ENCODE measurements at regions not wholly inside any gene's neighbourhood (a gene's known extent, or its start where the extent isn't known, plus 50 kb on each side); places are given as distances from the start of the nearest gene placed in this dataset.
"Not testable (repeated sequence)": the region's sequence is repeated elsewhere in the genome, so short reads cannot be mapped to it uniquely, and the experiment has no call there.

DNA sequence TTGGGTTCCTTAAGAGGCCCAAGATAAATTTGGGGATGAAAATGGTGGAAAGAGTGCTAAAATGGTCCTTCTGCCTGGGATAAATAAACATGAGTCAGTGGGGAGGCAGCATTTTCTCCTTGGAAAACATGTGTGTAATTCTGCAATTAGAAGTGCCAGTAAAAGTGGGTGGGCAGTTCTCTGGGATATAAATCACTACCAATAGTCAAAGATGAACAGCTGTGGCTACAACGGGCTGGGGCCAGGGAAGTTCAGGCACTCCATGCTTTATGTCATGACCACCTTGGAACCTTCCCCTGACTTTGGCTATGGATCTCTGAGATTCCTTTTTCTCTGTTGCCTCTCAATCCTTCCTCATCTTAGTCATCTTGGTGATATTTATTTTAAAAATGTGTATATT is 56.5 kb upstream of the CYRIA start:
- DNase-seq (ENCODE audit: insufficient read length, low spot score) (no peak), FAIRE-seq (no peak)
- TF ChIP-seq POLR2A (IDR thresholded peaks at IDR 0.05; ENCODE audit: low read depth, low read length), result no peak

DNA sequence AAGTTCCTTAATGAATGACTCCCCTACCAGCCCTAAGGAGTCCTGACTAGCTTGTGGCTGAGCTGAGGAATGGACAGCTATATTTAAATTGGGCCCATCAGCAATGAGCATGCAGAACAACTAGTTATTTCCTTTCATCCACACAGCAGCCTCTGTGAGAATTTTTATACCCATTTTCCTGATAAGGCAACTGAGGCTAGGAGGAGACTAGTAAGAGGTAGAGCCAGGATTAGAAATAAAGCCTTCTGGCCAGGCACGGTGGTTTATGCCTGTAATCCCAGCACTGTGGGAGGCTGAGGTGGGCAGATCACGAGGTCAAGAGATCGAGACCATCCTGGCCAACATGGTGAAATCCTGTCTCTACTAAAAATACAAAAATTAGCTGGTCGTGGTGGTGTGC is 55.9 kb upstream of the CYRIA start:
- not testable (repeated sequence) for DNase-seq (ENCODE audit: insufficient read length, low spot score); FAIRE-seq

DNA sequence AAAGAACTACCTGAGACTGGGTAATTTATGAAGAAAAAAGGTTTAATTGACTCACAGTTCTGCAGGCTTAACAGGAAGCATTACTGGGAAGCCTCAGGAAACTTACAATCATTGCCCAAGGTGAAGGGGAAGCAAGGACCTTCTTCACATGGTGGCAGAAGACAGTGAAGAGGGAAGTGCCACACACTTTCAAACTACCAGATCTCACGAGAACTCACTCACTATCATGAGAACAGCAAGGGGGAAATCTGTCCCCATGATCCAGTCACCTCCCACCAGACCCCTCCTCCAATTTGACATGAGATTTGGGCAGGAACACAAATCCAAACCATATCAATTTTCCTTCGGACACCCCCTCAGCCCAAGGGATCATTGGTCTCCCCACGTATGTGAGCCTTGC is 55.1 kb upstream of the CYRIA start:
- DNase-seq (ENCODE audit: insufficient read length, low spot score); FAIRE-seq: not testable (repeated sequence)

DNA sequence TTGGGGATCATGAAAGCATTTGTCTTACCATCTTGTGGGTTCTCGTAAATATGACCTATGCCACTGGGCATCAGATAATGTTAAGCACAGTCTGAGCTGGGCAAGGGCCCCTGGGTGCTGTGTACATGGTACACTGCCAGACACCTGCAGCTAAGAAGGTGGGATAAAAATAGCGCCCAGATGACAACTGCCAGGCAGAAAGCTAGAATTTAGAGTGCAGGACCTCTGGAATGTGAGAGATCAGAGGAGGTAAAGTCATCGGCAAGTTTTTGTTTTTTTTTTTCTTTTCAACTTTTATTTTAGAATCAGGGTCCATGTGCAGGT is 53.8 kb upstream of the CYRIA start:
- DNase-seq (ENCODE audit: insufficient read length, low spot score), result no peak
- no peak for TF ChIP-seq POLR2A (IDR thresholded peaks at IDR 0.05; ENCODE audit: low read depth, low read length)
- FAIRE-seq, result no peak

DNA sequence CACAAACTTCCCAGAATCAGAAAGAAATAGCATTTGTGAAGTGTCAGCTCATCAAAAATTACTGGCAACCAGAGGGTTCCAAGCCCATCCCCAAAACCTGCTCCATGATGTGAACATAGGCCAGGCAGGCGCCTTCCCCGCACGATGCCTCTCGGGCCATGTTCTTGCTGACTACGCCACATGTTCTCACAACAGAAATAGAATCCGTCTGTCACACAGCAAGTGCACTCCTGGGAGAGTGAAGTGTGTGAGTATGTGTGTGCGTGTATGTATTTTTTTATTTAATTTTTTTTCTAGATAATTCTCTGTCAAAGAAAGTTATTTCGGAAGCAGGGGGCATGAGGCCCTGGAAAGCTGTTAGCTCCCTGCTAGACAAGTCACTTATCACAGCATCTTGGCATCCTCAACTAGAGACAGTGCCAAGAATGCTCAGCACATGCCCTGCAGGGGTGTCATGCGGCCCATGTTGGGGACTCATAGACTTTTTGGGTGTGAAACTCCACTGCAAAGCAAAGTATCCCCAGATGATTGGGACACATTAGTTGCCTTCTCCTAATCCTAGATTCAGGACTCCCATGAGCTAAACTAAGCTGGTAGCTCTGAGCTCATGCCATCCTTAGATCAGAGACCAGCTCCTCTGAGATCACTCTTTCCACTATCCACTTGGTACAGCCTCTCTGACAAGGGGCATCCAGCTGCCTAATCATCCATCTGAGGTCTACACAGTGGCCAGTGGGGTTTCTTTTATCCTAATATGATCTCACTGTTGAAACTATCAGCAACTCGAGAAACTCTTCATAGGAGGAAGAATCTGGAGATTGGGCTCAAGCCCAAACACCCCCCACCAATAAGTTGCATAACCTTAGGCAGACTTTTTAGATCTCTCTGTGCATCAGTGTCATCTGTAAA is 53.2 kb upstream of the CYRIA start:
- FAIRE-seq (no peak), DNase-seq (ENCODE audit: insufficient read length, low spot score) (no peak)
- TF ChIP-seq POLR2A (IDR thresholded peaks at IDR 0.05; ENCODE audit: low read depth, low read length), result no peak

DNA sequence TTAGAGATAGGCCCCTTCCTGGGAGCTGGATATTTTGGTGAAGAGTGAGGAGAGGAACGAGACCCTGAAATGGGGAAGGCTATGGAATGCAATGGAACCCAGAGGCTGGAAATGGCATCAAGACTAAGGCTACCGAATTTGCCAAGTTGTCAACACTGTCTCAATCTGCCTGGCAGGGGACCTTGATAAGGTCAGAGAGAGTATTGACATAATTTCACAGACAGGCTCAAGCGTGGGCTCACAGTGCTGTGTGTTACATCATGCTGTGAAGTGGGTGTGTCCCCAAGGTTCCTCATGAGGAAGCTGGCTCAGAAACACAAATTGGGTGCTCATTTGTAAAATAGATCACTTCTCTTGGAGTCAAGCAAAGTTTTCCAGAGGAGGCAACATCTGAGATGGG is 51.8 kb upstream of the CYRIA start:
- DNase-seq (ENCODE audit: insufficient read length, low spot score) (no peak), FAIRE-seq (no peak)
- no peak for TF ChIP-seq POLR2A (IDR thresholded peaks at IDR 0.05; ENCODE audit: low read depth, low read length)

DNA sequence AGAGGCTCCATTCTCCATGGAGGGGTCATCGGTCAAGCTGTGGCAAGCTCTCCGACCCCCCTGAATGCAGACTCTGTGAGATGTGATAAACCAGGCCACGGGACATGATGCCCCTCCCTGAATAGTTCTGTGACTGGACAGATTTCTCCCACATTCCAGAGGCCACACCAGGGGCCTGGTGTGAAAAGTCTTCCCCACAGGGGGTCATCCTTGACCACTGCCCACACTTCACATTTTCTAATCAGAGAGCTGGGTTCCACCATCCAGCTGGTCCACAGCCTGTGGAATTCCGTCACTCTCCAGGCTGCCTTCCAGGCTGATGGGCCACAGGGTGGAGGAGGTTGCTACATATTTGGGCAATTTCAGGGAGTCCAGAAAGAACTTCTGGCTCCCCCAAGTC is 51.3 kb upstream of the CYRIA start:
- no peak for FAIRE-seq
- no peak for DNase-seq (ENCODE audit: insufficient read length, low spot score)
- TF ChIP-seq POLR2A (IDR thresholded peaks at IDR 0.05; ENCODE audit: low read depth, low read length), result no peak

DNA sequence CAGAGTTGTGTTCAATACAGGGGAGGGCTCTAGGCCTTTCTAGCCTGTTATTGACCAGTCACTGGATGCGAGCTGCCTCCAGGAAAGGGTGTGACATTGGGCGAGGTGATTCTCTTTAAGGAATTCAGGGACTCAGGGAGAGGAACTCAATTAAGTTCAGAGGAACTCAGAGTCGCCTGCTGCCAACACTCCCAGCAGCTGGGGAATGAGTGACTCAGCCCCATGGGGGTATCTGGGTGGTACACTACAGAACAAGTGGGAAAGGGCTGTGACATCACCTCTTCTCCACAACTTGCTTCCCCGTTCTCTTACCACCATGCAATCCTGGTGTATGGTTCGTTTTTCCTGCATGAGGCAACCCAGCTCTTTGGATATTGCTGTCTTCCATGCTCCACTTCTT is 50.4 kb upstream of the CYRIA start:
- FAIRE-seq, result no peak
- no peak for DNase-seq (ENCODE audit: insufficient read length, low spot score)
- no peak for TF ChIP-seq POLR2A (IDR thresholded peaks at IDR 0.05; ENCODE audit: low read depth, low read length)
